ENCODE measurements at regions not wholly inside any gene's neighbourhood (a gene's known extent, or its start where the extent isn't known, plus 50 kb on each side); places are given as distances from the start of the nearest gene placed in this dataset.

- Histone ChIP-seq H3K4me3 (no peak overlapping the region), H3K36me3 (no peaks in the 10 kb centered on the region), H3K27ac (replicated peaks) (no peak overlapping the region), H3K9me3 (replicated peaks) (no peaks in the 10 kb centered on the region), H3K4me1 (no peaks in the 10 kb centered on the region), H3K27me3 (ENCODE audit: low read depth) (no peaks in the 10 kb centered on the region)
- no peak for TF ChIP-seq CTCF (IDR thresholded peaks at IDR 0.05; ENCODE audit: borderline replicate concordance)
- intact Hi-C loops (cut with micrococcal nuclease) = no loop called here
- no peak for DNase-seq
These were observed 357.0 kb downstream of the FBXO15 start for GRCh38 chr18:73790587-73790986.

- Histone ChIP-seq H3K4me3 (no peak overlapping the region), H3K27ac (replicated peaks) (no peak overlapping the region), H3K36me3 (no peaks in the 10 kb centered on the region), H3K4me1 (no peaks in the 10 kb centered on the region), H3K9me3 (replicated peaks) (no peaks in the 10 kb centered on the region), H3K27me3 (ENCODE audit: low read depth) (no peaks in the 10 kb centered on the region)
- TF ChIP-seq CTCF (IDR thresholded peaks at IDR 0.05; ENCODE audit: borderline replicate concordance) = no peak
- DNase-seq = no peak
- intact Hi-C loops (cut with micrococcal nuclease) = no loop called here
These were observed 360.3 kb downstream of the FBXO15 start for GRCh38 chr18:73787316-73787715.

GRCh38 chr18:73785300-73785699 lies 362.3 kb downstream of the FBXO15 start:
- no peaks in the 10 kb centered on the region for H3K4me1 ChIP-seq
- no peaks in the 10 kb centered on the region for H3K27me3 ChIP-seq (ENCODE audit: low read depth)
- intact Hi-C loops (cut with micrococcal nuclease) = no loop called here
- no peak for DNase-seq
- H3K27ac ChIP-seq (replicated peaks) = no peak overlapping the region
- no peak overlapping the region for H3K4me3 ChIP-seq
- no peaks in the 10 kb centered on the region for H3K9me3 ChIP-seq (replicated peaks)
- no peaks in the 10 kb centered on the region for H3K36me3 ChIP-seq
- no peak for TF ChIP-seq CTCF (IDR thresholded peaks at IDR 0.05; ENCODE audit: borderline replicate concordance)

- Histone ChIP-seq H3K9me3 (replicated peaks) (no peaks in the 10 kb centered on the region), H3K36me3 (no peaks in the 10 kb centered on the region), H3K4me1 (no peaks in the 10 kb centered on the region), H3K4me3 (no peak overlapping the region), H3K27ac (replicated peaks) (no peak overlapping the region), H3K27me3 (ENCODE audit: low read depth) (no peaks in the 10 kb centered on the region)
- intact Hi-C loops (cut with micrococcal nuclease) = no loop called here
- no peak for DNase-seq
- TF ChIP-seq CTCF (IDR thresholded peaks at IDR 0.05; ENCODE audit: borderline replicate concordance) = no peak
These were observed 362.8 kb downstream of the FBXO15 start for GRCh38 chr18:73784853-73785252.

GRCh38 chr18:73782405-73782804 lies 365.2 kb downstream of the FBXO15 start:
- Histone ChIP-seq H3K27ac (replicated peaks) (no peak overlapping the region), H3K27me3 (ENCODE audit: low read depth) (no peaks in the 10 kb centered on the region), H3K4me3 (no peak overlapping the region), H3K36me3 (no peaks in the 10 kb centered on the region), H3K9me3 (replicated peaks) (no peaks in the 10 kb centered on the region), H3K4me1 (no peaks in the 10 kb centered on the region)
- no peak for DNase-seq
- TF ChIP-seq CTCF (IDR thresholded peaks at IDR 0.05; ENCODE audit: borderline replicate concordance) = no peak
- intact Hi-C loops (cut with micrococcal nuclease) = no loop called here

- intact Hi-C loops (cut with micrococcal nuclease) = no loop called here
- Histone ChIP-seq H3K9me3 (replicated peaks) (no peaks in the 10 kb centered on the region), H3K27me3 (ENCODE audit: low read depth) (no peaks in the 10 kb centered on the region), H3K4me3 (no peak overlapping the region), H3K4me1 (no peaks in the 10 kb centered on the region), H3K36me3 (no peaks in the 10 kb centered on the region), H3K27ac (replicated peaks) (no peak overlapping the region)
- DNase-seq = no peak
- no peak for TF ChIP-seq CTCF (IDR thresholded peaks at IDR 0.05; ENCODE audit: borderline replicate concordance)
These were observed 367.4 kb downstream of the FBXO15 start for GRCh38 chr18:73780218-73780617.

All from left ventricle myocardium inferior (tissue), 1 donor.